GM23338 (cell line): ENCODE measurements at regions not wholly inside any gene's neighbourhood (a gene's known extent, or its start where the extent isn't known, plus 50 kb on each side); places are given as distances from the start of the nearest gene placed in this dataset.

Source experiments
- ATAC-seq: fragments of 200-7000 bp; cut with Tn5 transposase; 3 replicates; pipeline ENCODE4 v1.9.1; 2020
- DNase-seq: peaks from one replicate; pipeline ENCODE4 v3.0.0-alpha.2; 2015; ENCODE audit warnings: low spot score
- H2AFZ ChIP-seq: fragments of 200-600 bp; sonication (generic); 2 replicates; pipeline ENCODE4 v1.8.0; 2016; ENCODE audit warnings: antibody characterized with exemption, mild to moderate bottlenecking, moderate library complexity
- H3F3A ChIP-seq: fragments of 200-600 bp; sonication (generic); replicated peaks from 2 replicates; pipeline ENCODE4 v1.8.0; 2017; ENCODE audit warnings: antibody characterized with exemption, mixed run types, low read depth
- H3K27ac ChIP-seq: fragments of 200-600 bp; sonication (generic); 2 replicates; pipeline ENCODE4 v1.6.1; 2016; ENCODE audit warnings: low read depth
- H3K27me3 ChIP-seq: fragments of 200-600 bp; sonication (generic); 2 replicates; pipeline ENCODE4 v1.8.0; 2016; ENCODE audit warnings: mild to moderate bottlenecking, mixed run types, moderate library complexity; ENCODE audit not compliant: insufficient read depth
- H3K36me3 ChIP-seq: fragments of 200-600 bp; sonication (generic); 2 replicates; pipeline ENCODE4 v1.8.0; 2016; ENCODE audit warnings: mild to moderate bottlenecking; ENCODE audit not compliant: insufficient read depth
- H3K4me1 ChIP-seq: fragments of 200-600 bp; sonication (generic); 2 replicates; pipeline ENCODE4 v1.8.0; 2016; ENCODE audit warnings: mild to moderate bottlenecking, moderate library complexity; ENCODE audit not compliant: insufficient read depth
- H3K4me2 ChIP-seq: fragments of 200-600 bp; sonication (generic); 2 replicates; pipeline ENCODE4 v1.7.1; 2017; ENCODE audit warnings: mixed run types
- H3K4me3 ChIP-seq: fragments of 200-600 bp; sonication (generic); 2 replicates; pipeline ENCODE4 v1.6.1; 2016; ENCODE audit warnings: mixed run types
- H3K79me2 ChIP-seq: fragments of 200-600 bp; sonication (generic); replicated peaks from 2 replicates; pipeline ENCODE4 v1.8.0; 2017; ENCODE audit warnings: mild to moderate bottlenecking; ENCODE audit not compliant: insufficient read depth
- H3K9me2 ChIP-seq: fragments of 200-600 bp; sonication (generic); 2 replicates; pipeline ENCODE4 v1.8.0; 2017; ENCODE audit not compliant: insufficient read depth
- H4K20me1 ChIP-seq: fragments of 200-600 bp; sonication (generic); replicated peaks from 2 replicates; pipeline ENCODE4 v1.8.0; 2017; ENCODE audit warnings: mild to moderate bottlenecking; ENCODE audit not compliant: insufficient read depth
- H3K27ac Mint-ChIP-seq: 2 replicates; pipeline ENCODE4 v1.8.0; 2020; ENCODE audit warnings: inconsistent platforms, mild to moderate bottlenecking, moderate library complexity, mixed read lengths
- H3K27me3 Mint-ChIP-seq: 3 replicates; pipeline ENCODE4 v1.8.0; 2022; ENCODE audit warnings: low read depth, mild to moderate bottlenecking, moderate library complexity, mixed read lengths, inconsistent platforms; ENCODE audit not compliant: insufficient read depth, poor library complexity
- H3K36me3 Mint-ChIP-seq: 3 replicates; pipeline ENCODE4 v1.8.0; 2021; ENCODE audit warnings: low read depth, mild to moderate bottlenecking, inconsistent platforms, moderate library complexity, mixed read lengths
- H3K4me1 Mint-ChIP-seq: 3 replicates; pipeline ENCODE4 v1.8.0; 2020; ENCODE audit warnings: mild to moderate bottlenecking, inconsistent platforms, mixed read lengths
- H3K4me3 Mint-ChIP-seq: 3 replicates; pipeline ENCODE4 v1.8.0; 2021; ENCODE audit warnings: moderate library complexity, mild to moderate bottlenecking, inconsistent platforms, mixed read lengths
- H3K9me3 Mint-ChIP-seq: 3 replicates; pipeline ENCODE4 v1.8.0; 2020; ENCODE audit warnings: moderate library complexity, mild to moderate bottlenecking, inconsistent platforms, mixed read lengths
- CREB1 ChIP-seq: fragments of 250-450 bp; sonication (Bioruptor Pico); IDR thresholded peaks from 2 replicates; pipeline ENCODE4 v1.5.0; 2020; ENCODE audit warnings: low read depth, mild to moderate bottlenecking, moderate library complexity
- ETS1 ChIP-seq: IDR thresholded peaks from 2 replicates; pipeline ENCODE4 v1.6.1; 2016; ENCODE audit warnings: antibody characterized with exemption
- EZH2 ChIP-seq: fragments of 200-600 bp; sonication (generic); IDR thresholded peaks from one replicate; pipeline ENCODE4 v1.8.0; 2017; ENCODE audit warnings: antibody characterized with exemption, mild to moderate bottlenecking, low read depth; ENCODE audit not compliant: unreplicated experiment
- EZH2phosphoT487 ChIP-seq: fragments of 200-600 bp; sonication (generic); IDR thresholded peaks from one replicate; pipeline ENCODE4 v1.8.1; 2018; ENCODE audit warnings: antibody characterized with exemption; ENCODE audit not compliant: unreplicated experiment
- JUNB ChIP-seq: IDR thresholded peaks from one replicate; pipeline ENCODE4 v1.6.1; 2016; ENCODE audit warnings: antibody characterized with exemption; ENCODE audit not compliant: unreplicated experiment
- NANOG ChIP-seq: IDR thresholded peaks from 2 replicates; pipeline ENCODE4 v1.6.1; 2016; ENCODE audit warnings: antibody characterized with exemption, borderline replicate concordance
- POLR2AphosphoS5 ChIP-seq: IDR thresholded peaks from 2 replicates; pipeline ENCODE4 v1.6.1; 2016; ENCODE audit warnings: antibody characterized with exemption, low read depth
- STAT1 ChIP-seq: IDR thresholded peaks from one replicate; pipeline ENCODE4 v1.6.1; 2016; ENCODE audit warnings: antibody characterized with exemption; ENCODE audit not compliant: unreplicated experiment
- ZNF114 ChIP-seq: fragments of 250-450 bp; sonication (Bioruptor Pico); IDR thresholded peaks from 2 replicates; pipeline ENCODE4 v1.5.0; 2020; ENCODE audit warnings: mild to moderate bottlenecking, moderate library complexity
- ZNF331 ChIP-seq: fragments of 250-450 bp; sonication (Bioruptor Pico); IDR thresholded peaks from 2 replicates; pipeline ENCODE4 v1.5.0; 2020; ENCODE audit warnings: low read depth, mild to moderate bottlenecking, moderate library complexity
- ZNF462 ChIP-seq: fragments of 250-450 bp; sonication (Bioruptor Pico); IDR thresholded peaks from 2 replicates; pipeline ENCODE4 v1.5.0; 2020; ENCODE audit warnings: mild to moderate bottlenecking, moderate library complexity
- TF ChIP-seq, protein P1 (sequence below): IDR thresholded peaks from one replicate; pipeline ENCODE4 v1.6.1; 2018; ENCODE audit warnings: antibody characterized with exemption; ENCODE audit not compliant: unreplicated experiment

DNA sequence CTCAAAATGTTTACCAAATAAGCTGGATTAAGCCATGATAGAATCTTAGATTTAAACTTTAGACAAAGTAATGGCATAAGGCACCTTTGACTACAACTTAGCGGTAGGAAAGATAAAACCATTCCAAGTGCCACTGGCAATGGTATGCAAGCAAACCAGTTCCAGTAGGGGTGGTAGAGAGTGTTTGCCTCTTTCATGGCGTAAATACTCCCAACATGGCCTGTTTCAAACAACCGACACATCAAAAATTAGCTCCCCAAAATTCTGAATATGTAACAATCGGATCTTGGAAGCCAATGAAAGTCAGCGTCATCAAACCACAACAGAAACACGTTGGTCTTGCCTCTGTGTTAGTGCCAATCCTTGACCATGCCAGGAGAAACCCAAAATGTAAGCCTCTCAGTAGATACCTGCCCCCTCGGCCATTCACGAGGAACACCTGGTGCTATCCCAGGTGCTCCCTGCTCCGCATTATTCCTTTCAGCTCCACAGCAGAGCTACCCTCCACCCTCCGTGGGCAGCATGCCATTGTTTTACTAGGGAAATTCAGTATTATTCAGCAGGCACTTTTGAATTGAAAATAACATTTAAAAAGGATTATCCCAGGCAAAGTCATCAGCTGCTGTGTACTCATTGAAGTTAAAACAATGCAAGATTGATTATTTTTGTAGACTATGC lies 307.8 kb upstream of the CDH11 start (continued):
- TF ChIP-seq ZNF462 (CRISPR knock-in tag) (no peak), ZNF114 (CRISPR knock-in tag) (no peak)

GRCh38 chr16:65426484-65426883 lies 304.6 kb upstream of the CDH11 start:
- peaks cover 3% of the 10 kb centered on the region; the same call in 2 of the 3 replicates for H3K9me3 Mint-ChIP-seq
- Histone ChIP-seq H3K27ac (no peak overlapping the region), H3K4me2 (no peak overlapping the region), H3K27me3 (no peaks in the 10 kb centered on the region), H3K4me1 (peaks cover 16% of the 10 kb centered on the region), H2AFZ (no peak overlapping the region), H3F3A (no peaks in the 10 kb centered on the region), H4K20me1 (no peaks in the 10 kb centered on the region), H3K79me2 (no peaks in the 10 kb centered on the region), H3K4me3 (no peak overlapping the region), H3K36me3 (no peaks in the 10 kb centered on the region), H3K9me2 (no peaks in the 10 kb centered on the region)
- peaks cover 6% of the 10 kb centered on the region for H3K27me3 Mint-ChIP-seq
- ATAC-seq, result no peak
- DNase-seq, result no peak
- peaks cover 14% of the 10 kb centered on the region; the same call in 2 of the 3 replicates for H3K4me1 Mint-ChIP-seq
- no peak overlapping the region for H3K27ac Mint-ChIP-seq
- H3K4me3 Mint-ChIP-seq, result no peak overlapping the region
- no peaks in the 10 kb centered on the region for H3K36me3 Mint-ChIP-seq
- TF ChIP-seq STAT1 (no peak), JUNB (no peak), EZH2 (no peak), POLR2AphosphoS5 (no peak), ZNF114 (CRISPR knock-in tag) (no peak), CREB1 (CRISPR knock-in tag) (no peak), ZNF331 (no peak), NANOG (no peak), ETS1 (no peak), EZH2phosphoT487 (no peak)
- TF ChIP-seq, protein P1, sequence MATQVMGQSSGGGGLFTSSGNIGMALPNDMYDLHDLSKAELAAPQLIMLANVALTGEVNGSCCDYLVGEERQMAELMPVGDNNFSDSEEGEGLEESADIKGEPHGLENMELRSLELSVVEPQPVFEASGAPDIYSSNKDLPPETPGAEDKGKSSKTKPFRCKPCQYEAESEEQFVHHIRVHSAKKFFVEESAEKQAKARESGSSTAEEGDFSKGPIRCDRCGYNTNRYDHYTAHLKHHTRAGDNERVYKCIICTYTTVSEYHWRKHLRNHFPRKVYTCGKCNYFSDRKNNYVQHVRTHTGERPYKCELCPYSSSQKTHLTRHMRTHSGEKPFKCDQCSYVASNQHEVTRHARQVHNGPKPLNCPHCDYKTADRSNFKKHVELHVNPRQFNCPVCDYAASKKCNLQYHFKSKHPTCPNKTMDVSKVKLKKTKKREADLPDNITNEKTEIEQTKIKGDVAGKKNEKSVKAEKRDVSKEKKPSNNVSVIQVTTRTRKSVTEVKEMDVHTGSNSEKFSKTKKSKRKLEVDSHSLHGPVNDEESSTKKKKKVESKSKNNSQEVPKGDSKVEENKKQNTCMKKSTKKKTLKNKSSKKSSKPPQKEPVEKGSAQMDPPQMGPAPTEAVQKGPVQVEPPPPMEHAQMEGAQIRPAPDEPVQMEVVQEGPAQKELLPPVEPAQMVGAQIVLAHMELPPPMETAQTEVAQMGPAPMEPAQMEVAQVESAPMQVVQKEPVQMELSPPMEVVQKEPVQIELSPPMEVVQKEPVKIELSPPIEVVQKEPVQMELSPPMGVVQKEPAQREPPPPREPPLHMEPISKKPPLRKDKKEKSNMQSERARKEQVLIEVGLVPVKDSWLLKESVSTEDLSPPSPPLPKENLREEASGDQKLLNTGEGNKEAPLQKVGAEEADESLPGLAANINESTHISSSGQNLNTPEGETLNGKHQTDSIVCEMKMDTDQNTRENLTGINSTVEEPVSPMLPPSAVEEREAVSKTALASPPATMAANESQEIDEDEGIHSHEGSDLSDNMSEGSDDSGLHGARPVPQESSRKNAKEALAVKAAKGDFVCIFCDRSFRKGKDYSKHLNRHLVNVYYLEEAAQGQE, result no peak
